ENCODE measurements at regions not wholly inside any gene's neighbourhood (a gene's known extent, or its start where the extent isn't known, plus 50 kb on each side); places are given as distances from the start of the nearest gene placed in this dataset.
"Not testable (repeated sequence)": the region's sequence is repeated elsewhere in the genome, so short reads cannot be mapped to it uniquely, and the experiment has no call there.

GRCh38 chr1:59188413-59189213 lies 108.3 kb upstream of the FGGY start:
- no peak for DNase-seq

DNA sequence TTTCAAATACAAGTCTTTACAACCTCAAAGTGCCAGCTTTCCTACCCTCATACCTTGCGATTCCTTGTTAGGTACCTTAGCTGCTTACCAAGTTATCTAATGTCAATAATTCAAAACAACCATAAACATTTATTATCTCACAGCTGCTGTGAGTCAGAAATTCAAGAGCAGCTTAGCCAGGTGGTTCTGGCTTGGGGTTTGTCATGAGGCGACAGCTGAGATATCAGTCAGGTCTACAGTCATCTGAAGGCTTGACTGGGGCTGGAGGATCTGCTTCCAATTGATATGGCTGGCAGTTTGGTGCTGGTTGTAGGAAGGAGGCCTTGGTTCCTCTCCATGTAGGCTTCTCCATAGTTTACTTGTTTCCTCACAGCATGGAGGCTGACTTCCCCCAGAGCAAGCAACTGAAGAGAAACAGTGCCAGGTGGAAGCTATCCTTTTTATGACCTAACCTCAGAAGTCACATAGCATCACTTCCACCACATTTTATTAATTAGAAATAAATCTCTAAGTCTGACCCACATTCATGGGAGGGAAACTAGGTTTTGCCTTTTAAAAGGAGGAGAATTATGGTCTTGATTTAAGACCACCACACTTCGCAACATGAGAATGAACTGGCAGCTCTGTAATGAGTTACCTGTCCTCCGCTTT lies 103.3 kb upstream of the FGGY start:
- DNase-seq: no peak

- no peak for DNase-seq
Observed at GRCh38 chr1:59194621-59195020, 102.3 kb upstream of the FGGY start.

DNA sequence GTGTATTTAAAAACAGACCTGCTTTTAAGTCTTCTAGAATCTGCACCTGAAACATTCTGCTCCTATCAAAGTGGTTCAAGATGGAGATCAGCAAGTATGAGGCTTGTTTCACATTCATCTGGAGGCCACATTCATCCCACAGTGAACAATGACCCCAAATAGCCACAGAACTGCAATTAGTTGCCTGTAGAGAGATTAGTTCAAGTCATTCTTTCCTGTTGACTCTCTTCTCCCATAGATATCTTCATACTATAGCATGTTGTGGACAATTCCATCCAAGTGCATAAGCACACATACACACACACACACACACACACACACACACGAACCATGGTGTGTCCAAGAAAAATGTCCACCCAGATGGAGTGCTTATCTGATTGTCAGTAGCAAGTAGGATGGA lies 101.7 kb upstream of the FGGY start:
- DNase-seq: no peak

GRCh38 chr1:59198564-59198963 lies 98.3 kb upstream of the FGGY start:
- no peak for DNase-seq

DNA sequence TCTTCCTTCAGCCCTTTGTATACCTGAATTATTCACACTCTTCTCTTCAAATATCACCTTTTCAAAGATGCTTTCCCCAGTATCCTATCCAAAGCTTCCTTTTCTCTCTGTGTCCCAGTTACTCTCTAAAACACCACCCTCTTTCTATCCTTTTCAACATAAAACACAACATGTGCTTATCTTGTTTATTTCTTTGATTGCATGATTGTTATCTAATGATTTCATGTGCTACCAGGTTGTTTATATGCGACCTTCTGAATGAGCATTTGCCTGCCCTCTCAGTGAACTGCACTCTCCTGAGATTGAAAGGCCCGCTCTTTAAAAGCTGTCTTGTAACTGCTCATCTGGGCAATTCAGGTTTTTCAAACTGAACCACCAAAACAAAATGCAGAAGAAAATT lies 97.7 kb upstream of the FGGY start:
- no peak for DNase-seq

DNA sequence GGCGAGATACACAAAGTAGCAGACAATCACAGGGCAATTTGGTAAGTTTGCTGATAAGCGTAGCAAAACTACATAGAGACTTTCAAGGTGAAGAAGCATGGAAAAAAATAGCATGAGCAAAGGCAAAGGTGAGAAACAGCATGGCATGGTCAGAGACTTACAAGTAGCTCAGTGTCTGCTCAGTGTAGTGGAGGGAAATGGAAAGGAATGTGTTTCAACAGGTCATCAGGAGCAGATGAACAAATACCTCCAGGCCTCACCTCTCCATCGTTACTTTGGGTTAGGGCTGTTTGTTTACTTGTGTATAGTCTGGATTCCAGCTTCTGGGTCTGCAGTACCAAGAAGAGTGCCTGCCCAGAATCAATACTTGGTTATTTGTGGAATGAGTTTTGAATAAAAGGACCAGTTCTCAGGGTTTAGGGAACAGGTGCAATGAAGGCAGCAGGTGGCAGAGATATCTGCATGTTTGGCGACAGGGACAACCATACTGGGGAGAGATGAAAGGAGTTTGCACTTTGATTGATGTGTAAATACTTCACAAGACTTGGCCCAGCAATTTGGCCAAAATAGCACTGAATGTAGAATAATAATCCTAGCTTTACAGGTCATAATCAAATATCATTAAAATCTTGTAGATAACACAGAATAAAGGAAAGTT lies 97.0 kb upstream of the FGGY start:
- no peak for DNase-seq

DNA sequence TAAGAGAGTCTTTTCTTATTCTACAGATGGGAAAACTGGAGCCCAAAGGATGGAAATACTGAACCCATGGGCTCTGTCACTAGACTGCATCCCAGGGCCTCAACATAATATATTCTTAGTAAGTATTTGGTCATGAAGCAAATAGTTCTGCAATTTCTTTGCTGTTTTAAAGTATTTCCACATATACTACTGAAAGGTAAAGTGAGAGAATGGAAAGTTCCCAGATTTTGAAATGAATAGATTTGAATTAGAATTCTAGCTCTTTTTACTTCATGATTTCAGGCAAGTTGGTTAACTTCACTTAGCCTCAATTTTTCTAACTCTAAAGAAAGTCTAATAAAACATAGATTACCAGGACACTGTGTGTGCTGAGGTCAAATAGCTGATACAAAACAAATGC lies 95.6 kb upstream of the FGGY start:
- no peak for DNase-seq

- no peak for DNase-seq
Observed at GRCh38 chr1:59202455-59202854, 94.4 kb upstream of the FGGY start.

GRCh38 chr1:59204001-59204400 lies 92.9 kb upstream of the FGGY start:
- no peak for DNase-seq

DNA sequence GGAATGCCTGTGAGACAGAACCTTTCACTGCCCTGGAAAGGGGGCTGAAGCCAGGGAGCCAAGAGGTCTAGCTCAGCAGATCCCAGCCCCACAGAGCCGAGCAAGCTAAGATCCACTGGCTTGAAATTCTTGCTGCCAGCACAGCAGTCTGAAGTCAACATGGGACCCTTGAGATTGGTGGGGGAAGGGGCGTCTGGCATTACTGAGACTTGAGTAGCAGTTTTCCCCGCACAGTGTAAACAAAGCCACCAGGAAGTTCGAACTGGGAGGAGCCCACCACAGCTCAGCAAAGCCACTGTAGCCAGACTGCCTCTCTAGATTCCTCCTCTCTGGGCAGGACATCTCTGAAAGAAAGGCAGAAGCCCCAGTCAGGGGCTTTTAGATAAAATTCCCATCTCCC lies 90.3 kb upstream of the FGGY start:
- not testable (repeated sequence) for DNase-seq

DNA sequence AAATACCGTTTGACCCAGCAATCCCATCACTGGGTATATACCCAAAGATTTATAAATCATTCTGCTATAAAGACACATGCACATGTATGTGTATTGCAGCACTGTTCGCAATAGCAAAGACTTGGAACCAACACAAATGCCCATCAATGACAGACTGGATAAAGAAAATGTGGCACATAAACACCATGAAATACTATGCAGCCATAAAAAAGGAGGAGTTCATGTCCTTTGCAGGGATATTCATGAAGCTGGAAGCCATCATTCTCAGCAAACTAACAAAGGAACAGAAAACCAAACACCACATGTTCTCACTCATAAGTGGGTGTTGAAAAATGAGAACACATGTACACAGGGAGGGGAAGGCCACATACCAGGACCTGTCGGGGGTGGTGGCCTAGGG lies 86.5 kb upstream of the FGGY start:
- DNase-seq: not testable (repeated sequence)

DNA sequence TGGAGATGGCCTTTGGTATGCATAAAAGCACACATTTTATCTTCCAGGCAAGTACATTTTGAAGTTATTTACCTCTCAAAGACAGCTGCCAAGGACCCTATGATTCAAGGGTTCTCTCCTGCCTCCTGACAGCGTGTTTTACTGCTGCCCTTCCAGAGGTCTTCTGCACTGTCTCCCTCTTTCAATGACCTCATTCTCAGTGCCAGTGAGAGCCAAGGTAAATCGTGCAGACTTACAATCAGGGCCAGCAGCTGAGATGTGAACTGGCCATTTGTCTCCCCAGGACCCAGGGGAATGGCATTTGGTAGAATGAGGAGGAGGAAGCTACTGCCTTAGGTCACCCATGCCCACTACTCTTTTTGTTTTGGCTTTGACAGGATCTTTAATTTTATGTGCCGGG lies 84.2 kb upstream of the FGGY start:
- no peak for DNase-seq

DNA sequence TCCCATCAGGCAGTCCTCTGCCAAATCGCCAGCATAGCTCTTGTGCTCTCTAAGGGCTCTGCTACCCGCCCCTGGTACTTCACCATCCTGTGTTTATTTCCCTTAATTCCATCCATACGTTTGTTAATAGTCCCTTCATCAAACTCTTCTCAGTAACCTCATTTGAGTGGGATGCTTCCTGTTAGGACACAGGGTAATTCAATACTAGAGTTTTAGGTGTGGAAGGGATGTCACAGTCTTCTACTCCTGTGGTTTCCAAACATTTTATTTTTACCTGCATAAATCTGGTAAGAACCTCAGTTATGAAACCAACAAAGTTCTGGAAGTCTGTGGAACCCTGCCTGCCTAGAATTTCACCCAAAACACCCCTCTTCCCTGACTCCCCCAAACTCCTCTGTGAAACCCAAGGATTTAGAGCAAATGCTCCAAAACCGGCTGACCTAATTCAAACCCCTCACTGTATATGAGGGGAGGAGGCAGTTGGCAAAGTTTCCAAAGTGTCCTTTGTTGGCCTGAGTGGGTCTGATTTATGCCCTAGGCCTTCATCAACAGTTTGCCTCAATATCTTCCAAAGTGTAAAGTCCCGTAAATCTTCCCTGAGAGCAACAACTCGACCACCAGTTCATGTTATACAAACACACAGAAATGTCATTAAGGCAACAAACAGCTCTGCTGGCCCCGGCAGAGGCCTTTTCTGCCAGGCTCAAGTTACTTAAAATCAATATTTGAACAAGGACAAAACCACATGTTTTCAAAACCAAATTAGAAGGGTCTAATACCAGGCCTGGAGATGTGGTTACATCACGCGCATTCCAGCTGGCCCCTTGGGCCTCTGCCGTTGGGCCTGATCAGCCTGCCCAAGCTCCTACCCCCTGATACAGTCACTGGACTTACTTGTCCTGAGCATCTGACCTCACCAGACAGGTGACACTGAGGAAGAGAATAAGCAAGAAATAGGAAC lies 82.4 kb upstream of the FGGY start:
- DNase-seq: no peak

DNA sequence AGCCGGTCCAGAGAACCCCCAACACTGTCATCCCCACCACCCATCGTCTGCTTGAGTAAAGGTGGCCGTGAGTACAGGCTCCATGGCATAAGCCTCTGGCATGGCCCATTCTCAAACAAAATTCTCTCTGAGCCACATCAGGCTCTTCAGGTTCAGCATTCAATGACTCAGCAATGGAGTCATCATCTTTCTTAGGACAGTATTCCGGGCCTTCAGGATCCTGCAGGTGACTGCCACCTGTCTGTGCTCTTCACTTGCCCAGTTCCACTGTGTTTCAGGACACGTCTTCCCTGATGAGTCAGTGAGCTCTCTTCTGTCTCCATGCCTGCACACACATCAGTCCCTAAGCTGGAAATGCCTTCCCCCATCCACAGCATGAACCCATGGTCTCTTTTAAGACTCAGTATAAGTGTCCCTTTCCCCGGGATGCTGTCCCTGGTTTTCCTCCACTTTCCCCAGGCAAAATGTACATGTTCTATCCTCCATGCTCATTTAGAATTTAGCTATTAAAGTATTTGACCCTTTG lies 81.1 kb upstream of the FGGY start:
- no peak for DNase-seq

GRCh38 chr1:59217439-59217838 lies 79.5 kb upstream of the FGGY start:
- not testable (repeated sequence) for DNase-seq

- DNase-seq: no peak
Observed at GRCh38 chr1:59218521-59219236, 78.2 kb upstream of the FGGY start.

GRCh38 chr1:59219916-59220315 lies 77.0 kb upstream of the FGGY start:
- DNase-seq: no peak

DNA sequence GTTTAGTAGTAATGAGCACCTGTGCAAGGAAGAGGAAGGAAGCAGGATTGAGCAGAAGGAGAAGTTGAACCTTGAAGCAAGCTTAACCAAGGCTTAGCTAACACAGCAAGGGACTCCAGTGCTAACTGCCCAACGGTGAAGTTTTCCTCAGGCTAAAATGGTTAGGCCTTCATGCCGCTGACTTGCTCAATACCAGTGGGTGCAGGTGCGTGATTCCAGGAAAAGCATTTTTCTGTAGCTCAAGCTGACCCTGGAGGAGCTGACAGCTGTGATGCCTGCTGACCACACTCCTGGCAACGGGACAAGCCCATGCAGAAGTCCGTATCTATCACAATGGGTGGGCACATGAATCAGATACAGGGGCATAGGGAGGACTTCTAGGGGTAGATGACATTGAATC lies 76.5 kb upstream of the FGGY start:
- DNase-seq: no peak

DNA sequence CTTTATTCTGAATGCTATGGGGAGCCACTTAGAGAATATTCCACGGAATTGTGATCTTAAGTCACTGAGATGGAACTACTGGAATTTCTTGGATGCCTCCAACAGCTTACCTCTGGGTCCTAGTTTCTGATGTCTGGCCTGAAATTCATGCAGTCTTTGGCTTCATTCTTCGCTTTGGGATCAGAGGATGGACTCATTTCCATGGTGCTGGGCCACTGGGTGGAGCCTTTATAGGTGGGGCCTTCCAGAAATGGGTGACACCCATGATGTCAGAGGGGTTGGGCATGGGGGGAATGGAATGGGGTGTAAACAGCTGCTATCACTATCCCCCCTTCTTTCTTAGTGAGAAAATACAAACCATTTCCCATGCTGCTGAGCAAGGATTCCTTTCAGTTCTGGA lies 73.7 kb upstream of the FGGY start:
- DNase-seq: no peak

GRCh38 chr1:59223989-59224634 lies 72.8 kb upstream of the FGGY start:
- no peak for DNase-seq

Measured in SW 1271 (cell line).